Activated CD4-positive, alpha-beta T cell treated with anti-CD3 and anti-CD28 coated beads for 48 hours (primary cell): ENCODE measurements at regions not wholly inside any gene's neighbourhood (a gene's known extent, or its start where the extent isn't known, plus 50 kb on each side); places are given as distances from the start of the nearest gene placed in this dataset.
"Not testable (repeated sequence)": the region's sequence is repeated elsewhere in the genome, so short reads cannot be mapped to it uniquely, and the experiment has no call there.

ENCODE experiments used
- DNase-seq: peaks from one replicate; pipeline ENCODE4 v3.0.0-alpha.2; 2020

DNA sequence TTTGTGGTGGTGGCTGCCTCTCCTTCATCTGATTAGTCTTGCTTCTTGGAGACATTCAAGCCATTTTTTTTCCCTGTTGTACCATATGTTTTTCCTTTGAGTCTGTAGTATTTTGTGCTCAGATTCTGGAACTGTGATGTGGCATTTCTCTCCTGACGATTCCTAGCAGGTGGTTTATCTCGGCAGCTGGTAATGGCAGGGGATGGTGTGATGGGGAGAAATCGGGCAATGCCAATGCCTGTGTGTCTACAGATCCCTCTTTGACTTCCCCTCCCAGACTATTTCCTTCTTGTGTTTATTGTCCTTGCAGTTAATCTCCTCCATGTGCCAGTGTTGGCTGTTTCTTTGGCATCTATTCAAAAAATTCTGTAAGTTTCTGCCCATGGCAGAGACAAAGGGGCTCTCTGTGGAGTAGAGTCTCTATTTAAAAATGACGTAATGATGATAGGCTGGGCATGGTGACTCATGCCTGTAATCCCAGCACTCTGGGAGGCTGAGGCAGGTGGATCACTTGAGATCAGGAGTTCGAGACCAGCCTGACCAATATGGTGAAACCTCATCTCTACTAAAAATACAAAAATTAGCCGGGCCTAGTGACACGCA lies 90.2 kb upstream of the ERCC4 start:
- no peak for DNase-seq

DNA sequence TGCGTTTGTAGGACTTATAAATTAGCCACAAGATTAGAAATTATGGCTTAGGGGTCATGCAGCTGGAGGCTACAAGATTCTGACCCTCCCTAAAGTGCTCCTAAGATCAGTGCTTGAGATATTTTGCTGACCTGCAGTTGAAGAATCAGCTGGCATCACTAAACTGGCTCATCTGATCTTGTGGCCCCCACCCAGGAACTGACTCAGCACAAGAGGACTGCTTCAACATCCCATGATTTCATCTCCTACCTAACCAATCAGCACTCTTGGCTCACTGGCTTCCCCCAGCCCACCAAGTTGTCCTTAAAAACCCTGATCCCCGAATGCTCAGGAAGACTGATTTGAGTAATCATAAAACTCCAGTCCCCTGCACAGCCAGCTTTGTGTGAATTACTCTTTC lies 86.4 kb upstream of the ERCC4 start:
- no peak for DNase-seq

DNA sequence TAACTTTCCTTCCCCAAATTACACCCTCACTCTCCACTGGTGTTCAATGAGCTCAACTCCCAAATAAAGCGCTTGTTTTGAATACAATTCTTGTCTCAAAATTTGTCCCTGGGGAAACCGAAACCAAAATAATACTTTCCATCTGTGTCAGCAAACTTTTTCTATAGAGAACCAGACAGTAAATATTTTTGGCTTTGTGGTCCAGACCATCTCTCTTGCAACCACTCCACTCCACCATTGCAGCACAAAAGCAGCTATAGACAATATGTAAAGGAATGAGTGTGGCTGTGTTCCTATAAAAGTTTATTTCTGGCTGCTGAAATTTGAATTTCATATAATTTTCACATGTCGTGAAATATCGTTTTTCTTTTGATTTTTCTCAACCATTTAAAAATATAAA lies 84.6 kb upstream of the ERCC4 start:
- DNase-seq, result no peak

DNA sequence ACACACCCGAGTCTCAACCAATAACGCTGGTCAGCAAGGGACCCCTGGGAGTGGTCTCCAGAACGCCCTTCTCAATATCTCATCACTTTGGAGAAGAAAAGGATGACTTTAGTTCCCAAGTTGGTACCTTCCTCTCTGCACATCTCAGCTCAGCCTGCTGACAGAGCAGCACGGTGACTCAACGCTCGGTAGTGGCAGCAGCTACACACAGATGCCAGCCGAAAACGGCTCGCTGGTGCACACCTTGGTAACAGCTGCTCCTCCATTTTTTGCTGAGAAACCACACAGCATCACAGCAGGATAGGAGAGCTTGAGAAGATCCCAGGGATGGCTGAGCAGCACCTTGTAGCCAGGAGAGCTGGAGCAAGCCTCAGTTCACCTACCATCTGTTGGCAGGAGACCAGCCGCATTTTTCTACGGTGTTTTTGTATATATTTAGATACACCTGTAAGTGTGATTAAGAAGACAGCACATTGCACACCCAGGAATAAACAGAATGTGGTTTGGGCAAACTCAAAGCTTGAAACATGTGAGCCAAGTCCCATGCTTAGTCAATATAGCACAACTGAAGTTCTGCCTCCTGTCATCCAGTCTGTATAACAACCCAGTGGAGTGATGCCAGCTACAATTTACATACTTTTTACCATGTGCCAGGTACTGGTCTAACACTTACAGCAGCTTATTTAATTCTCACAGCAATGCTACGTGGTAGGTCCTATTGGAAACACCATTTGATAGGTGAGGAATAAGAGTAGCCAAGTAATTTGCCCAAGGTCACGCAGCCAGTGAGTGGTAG lies 83.8 kb upstream of the ERCC4 start:
- no peak for DNase-seq

DNA sequence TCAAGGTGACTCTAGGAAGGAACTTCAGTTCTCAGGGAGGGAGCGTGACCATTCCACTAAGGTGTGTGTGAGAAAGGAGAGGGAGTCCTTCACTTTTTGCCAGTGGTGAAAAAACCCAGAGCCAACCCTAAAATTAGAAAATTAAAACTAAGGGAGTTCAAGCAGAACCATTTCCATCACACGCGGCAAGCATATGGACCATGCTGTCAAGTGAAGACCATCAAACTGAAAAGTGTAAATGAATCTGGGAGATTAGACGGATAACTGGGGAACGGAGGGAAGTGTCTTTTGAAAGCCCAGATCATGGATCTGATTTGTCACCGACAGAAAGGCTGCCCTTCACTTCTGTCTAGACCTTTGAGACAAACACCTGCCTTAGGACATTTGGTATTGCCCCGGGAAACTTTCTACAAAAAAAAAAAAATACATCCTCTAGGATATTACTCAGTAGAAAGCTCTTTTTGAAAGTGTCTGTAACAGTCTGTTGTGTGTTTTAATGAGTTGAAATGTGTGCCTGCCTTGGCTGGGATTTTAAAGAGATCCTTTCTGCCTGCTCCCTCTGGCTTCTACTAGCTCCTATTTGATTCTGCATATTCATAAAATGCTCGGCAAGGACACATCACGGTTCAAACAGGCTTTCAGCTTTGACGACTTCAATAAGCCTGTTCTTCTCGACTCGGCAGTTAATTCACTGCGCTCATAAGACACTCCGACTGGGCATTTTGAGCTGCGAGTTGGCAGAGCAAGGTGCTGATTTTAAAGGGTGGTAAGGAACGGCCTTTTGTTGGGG lies 81.4 kb upstream of the ERCC4 start:
- no peak for DNase-seq

DNA sequence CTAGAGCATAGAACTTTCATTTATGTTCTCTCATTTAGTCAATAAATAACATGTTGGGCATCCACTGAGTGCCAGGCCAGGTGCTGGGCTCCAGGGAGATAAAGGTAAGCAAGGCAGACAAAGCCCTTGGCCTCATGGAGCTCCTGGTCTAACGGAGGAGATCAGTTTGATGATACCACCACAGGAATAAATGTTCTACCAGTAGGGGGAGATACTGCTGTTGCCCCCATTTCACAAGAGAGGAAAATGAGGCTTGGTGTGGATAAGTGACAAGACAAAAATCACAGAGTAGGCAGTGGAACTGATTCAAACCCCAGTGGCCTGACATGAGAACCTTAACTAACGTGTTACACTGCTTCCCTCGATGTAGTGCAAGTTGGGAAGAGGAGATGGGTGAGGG lies 80.4 kb upstream of the ERCC4 start:
- no peak for DNase-seq

DNA sequence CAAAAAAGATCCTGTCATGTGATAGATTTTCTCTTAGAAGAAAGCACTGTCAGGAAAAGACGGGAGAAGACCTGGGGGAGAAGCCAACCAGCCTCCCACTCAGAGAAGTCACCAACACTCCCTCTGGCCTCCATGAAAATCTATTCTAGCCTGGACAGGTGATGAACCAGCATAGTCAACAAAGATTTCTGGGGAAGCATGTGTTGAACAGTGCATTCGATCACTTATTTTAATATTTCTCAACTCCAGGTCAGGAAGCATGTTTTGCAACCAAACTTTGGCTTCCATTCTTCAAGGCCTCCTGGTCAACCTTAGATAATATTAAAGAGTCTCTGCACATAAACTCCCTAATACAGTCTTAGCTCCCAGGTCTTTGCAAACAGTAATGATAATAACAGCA lies 74.7 kb upstream of the ERCC4 start:
- DNase-seq, result no peak

DNA sequence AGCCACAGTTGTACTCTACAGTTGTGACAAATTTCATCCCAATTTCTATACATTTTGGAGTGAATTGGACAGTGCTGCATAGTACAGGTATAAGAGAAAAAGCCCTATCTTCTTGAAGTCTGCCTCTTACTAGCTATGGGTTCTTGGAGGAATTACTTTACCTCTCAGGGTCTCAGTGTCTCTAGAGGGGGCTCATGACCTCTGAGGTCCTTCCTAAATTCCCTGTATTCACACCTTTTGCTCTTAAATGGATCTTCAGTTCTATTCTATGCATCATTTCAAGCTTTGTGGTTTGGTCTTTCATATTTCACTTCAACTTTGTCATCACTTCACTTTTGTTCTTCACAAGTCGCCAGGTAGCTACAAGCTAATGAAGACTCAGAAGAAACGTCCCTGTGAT lies 71.2 kb upstream of the ERCC4 start:
- no peak for DNase-seq

DNA sequence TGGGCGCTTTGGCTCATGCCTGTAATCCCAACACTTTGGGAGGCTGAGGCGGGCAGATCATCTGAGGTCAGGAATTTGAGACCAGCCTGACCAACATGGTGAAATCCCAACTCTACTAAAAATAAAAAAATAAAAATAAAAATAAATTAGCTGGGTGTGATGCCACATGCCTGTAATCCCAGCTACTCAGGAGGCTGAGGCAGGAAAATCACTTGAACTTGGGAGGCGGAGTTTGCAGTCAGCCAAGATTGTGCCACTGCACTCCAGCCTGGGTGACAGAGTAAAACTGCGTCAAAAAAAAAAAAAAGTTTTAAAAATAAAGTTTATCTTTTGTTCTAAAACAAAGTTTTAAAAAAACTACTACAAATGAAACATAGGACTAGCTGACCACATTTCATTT lies 69.8 kb upstream of the ERCC4 start:
- not testable (repeated sequence) for DNase-seq

DNA sequence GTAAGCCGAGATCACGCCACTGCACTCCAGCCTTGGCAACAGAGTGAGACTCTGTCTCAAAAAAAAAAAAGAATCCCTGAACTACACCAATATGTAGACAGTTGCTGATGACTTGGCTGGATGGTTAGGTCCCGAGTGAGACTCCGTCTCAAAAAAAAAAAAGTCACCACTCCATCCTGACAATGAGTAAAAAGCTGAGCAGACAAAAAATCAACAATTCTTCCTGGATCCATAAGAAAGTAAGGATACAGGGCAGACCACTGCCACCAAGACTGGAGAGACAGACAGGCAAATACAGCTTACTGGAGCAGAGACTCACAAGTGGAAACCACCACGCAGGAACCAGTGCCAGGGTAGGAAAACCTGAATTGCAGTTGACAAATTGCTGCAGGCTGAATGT lies 67.1 kb upstream of the ERCC4 start:
- DNase-seq, result no peak

DNA sequence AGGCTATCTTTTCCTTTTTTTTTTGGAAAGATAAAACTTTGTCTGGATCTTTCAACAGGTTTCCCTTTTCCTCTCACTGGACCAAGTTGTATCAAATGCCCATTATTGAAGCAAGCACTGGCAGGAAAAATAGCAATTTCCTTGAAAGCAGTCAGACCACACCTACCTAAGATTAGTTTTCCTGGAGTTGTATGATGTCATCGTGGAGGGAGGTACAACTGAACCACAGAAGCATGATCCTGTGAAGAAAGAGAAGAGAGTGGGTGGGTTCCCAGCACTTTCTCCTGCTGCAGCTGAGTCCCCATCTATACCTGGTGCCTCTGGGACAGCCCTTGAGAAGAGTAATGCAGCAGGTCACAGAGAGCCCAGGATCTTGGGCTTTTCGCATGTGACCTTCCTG lies 63.6 kb upstream of the ERCC4 start:
- no peak for DNase-seq

DNA sequence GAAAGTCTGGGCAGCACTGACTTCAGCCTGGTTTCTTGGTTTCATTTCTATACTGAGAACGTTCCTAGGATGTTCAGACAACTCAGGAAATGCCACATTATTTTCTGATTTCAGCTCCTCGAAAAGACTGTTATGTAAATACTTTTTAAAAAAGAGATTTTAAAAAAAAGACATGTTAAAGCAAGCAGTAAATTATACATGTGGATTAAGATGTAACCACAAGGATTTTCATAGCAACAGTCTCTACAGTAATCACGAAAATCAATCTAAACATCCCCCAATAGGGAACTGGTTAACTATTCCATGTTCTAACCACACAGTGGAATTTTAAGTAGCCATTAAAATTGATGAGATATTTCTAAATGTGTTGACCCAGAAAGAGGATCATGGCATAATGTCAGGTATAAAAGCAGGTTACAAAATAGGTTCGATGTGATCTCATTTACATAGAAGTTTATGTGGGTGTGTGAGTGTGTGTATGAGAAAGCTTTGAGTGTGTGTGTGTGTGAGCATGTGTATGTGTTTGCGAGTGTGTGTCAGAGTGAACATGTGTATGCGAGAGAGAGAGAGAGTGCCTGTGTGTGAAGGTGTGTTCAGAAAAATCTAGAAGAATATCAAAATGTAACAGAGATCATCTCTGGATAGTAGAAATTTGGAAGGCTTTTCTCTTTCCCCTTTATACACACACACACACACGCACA lies 63.0 kb upstream of the ERCC4 start:
- no peak for DNase-seq

DNA sequence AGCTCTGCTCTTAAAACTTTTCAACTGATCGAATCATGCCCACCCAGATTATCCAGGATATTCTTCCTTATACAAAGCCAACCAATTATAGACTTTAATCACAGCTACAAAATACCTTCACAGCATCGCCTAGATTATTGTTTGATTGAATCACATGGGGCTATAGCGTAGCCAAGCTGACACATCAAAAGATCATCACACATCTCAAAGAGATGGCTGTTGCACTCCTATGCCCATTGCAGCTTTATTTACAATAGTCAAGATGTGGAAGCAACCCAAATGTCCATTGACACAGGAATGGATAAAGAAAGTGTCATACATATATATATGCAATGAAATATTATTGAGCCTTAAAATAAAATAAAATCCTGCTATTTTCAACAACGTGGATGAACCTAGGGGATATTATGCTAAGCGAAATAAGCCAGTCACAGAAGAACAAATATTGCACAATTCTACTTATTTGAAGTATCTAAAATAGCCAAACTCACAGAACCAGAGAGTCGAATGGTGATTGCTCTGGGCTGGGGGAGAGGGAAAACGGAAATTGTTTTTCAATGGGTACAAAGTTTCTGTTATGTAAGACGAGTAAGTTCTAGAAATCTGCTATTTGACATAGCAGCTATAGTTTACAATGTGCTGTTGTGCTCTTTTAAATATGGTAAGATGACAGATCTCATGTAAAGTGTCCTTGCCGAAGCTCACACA lies 60.9 kb upstream of the ERCC4 start:
- no peak for DNase-seq

DNA sequence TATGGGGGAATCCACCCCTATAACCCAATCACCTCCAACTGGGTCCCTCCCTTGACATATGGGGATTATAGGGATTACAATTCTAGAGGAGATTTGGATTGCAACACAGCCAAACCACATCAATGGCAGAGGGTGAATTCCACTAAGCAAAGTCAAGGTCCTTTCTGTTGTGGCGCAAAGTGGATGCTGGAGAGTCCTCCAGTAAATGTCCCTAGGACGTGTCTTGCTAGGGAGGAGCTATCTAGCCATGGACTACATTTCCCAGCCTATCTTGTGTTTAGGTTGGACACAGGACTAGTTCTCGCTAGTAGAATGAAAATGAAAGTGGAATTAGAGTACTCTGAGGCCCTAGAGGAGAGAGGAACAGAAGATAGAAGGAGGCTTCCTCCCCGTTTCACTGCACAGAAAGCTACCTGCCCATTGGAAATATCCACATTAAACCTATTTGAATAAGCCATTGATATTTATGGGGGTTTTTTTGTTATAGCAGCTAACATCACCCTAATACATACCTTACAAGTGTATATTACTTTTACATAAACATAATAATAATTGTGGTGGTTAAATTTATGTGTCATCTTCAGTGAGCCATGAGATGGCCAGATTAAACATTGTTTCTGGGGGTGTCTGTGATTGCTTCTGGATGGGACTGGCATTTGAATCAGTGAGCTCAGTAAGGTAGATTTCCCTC lies 56.7 kb upstream of the ERCC4 start:
- no peak for DNase-seq

DNA sequence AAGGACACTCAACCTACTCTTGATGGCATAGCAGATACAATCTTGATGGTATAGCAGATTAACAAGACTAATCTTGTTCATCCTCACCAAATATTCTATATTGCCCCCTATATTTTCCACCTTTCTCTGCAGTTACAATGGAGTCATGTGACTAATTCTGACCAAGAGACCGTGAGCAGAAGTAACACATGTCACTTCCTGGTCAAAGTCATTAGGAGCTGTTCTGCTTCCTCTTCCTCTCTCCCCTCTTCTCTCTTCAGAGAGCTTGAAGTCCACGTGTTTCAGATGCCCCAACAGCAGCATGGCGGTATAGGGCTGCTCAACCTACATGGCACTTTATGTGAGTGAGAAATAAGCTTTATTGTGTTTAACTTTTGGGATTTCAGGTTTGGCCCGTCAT lies 55.3 kb upstream of the ERCC4 start:
- DNase-seq, result no peak

DNA sequence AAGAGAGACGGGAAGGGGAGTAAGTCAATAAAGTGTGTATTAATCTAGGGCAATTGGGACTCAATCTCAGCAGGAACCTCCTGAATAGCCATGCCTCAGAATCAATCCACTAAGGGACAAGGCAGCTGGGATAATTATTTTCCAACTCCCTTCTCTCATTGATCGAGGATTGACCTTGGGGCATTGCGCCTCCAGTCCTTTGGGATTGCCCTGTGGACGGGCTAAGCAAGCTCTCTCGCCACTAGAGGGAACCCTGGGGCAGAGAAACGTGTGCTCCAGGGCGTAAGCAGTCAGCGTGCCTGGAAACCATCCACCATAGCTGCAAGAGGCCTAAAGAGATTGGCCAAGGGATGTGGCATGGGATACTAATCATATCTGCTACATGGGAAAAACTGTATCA lies 53.9 kb upstream of the ERCC4 start:
- DNase-seq, result peak; percentile 65
